HEK293 (cell line): ENCODE measurements at regions not wholly inside any gene's neighbourhood (a gene's known extent, or its start where the extent isn't known, plus 50 kb on each side); places are given as distances from the start of the nearest gene placed in this dataset.

Experiments used
- OSR2 ChIP-seq: fragments of 450-650 bp; formaldehyde crosslinking; IDR thresholded peaks from 2 replicates; pipeline ENCODE4 v1.5.1; 2016; ENCODE audit warnings: missing biosample characterization, missing genetic modification characterization
- ZNF138 ChIP-seq: fragments of 450-650 bp; formaldehyde crosslinking; IDR thresholded peaks from 2 replicates; pipeline ENCODE4 v1.5.1; 2016; ENCODE audit warnings: missing biosample characterization, missing genetic modification characterization, borderline replicate concordance
- ZNF423 ChIP-seq: fragments of 450-650 bp; formaldehyde crosslinking; IDR thresholded peaks from 2 replicates; pipeline ENCODE4 v1.5.1; 2016; ENCODE audit warnings: missing biosample characterization, missing genetic modification characterization
- ZNF776 ChIP-seq: fragments of 450-650 bp; formaldehyde crosslinking; IDR thresholded peaks from 2 replicates; pipeline ENCODE4 v1.5.0; 2017; ENCODE audit warnings: missing biosample characterization, missing genetic modification characterization, borderline replicate concordance
- TF ChIP-seq, protein P1 (sequence below): fragments of 450-650 bp; formaldehyde crosslinking; IDR thresholded peaks from 2 replicates; pipeline ENCODE4 v1.5.1; 2016; ENCODE audit warnings: missing biosample characterization, missing genetic modification characterization
- TF ChIP-seq, protein P2 (sequence below): fragments of 450-650 bp; formaldehyde crosslinking; IDR thresholded peaks from 2 replicates; pipeline ENCODE4 v1.5.1; 2017; ENCODE audit warnings: missing biosample characterization, missing genetic modification characterization
- TF ChIP-seq, protein P3 (sequence below): fragments of 450-650 bp; formaldehyde crosslinking; IDR thresholded peaks from 2 replicates; pipeline ENCODE4 v1.5.1; 2016; ENCODE audit warnings: missing biosample characterization, missing genetic modification characterization
- TF ChIP-seq, protein P4 (sequence below): fragments of 450-650 bp; formaldehyde crosslinking; IDR thresholded peaks from 2 replicates; pipeline ENCODE4 v1.5.1; 2016; ENCODE audit warnings: missing biosample characterization, missing genetic modification characterization
- TF ChIP-seq, protein P5 (sequence below): fragments of 450-650 bp; formaldehyde crosslinking; conservative IDR thresholded peaks from 2 replicates; pipeline ENCODE4 v1.5.1; 2016; ENCODE audit warnings: low read depth, missing biosample characterization, missing genetic modification characterization

DNA sequence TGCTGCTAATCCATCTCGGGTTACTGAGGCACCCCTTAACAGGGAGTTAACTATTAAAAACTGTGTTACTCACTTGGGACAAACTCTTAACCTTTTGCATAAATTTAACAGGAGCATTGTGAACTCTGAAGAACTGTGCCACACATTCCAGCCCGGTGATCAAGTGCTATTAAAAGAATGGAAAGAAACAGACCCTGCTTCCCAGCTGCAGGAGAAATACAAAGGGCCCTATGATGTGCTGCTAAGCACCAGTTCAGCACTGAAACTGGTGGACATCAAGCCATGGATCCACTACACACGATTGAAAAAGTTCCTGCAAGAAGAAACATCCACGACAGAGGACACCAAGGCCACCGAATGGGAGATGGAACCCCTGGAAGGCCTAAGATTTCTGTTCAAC lies 114.7 kb upstream of the PLCL2 start:
- TF ChIP-seq ZNF138 (tag by site-specific recombination) (no peak), ZNF776 (tag by site-specific recombination) (no peak), ZNF423 (tag by site-specific recombination) (no peak), OSR2 (tag by site-specific recombination) (no peak)
- TF ChIP-seq, protein P1, sequence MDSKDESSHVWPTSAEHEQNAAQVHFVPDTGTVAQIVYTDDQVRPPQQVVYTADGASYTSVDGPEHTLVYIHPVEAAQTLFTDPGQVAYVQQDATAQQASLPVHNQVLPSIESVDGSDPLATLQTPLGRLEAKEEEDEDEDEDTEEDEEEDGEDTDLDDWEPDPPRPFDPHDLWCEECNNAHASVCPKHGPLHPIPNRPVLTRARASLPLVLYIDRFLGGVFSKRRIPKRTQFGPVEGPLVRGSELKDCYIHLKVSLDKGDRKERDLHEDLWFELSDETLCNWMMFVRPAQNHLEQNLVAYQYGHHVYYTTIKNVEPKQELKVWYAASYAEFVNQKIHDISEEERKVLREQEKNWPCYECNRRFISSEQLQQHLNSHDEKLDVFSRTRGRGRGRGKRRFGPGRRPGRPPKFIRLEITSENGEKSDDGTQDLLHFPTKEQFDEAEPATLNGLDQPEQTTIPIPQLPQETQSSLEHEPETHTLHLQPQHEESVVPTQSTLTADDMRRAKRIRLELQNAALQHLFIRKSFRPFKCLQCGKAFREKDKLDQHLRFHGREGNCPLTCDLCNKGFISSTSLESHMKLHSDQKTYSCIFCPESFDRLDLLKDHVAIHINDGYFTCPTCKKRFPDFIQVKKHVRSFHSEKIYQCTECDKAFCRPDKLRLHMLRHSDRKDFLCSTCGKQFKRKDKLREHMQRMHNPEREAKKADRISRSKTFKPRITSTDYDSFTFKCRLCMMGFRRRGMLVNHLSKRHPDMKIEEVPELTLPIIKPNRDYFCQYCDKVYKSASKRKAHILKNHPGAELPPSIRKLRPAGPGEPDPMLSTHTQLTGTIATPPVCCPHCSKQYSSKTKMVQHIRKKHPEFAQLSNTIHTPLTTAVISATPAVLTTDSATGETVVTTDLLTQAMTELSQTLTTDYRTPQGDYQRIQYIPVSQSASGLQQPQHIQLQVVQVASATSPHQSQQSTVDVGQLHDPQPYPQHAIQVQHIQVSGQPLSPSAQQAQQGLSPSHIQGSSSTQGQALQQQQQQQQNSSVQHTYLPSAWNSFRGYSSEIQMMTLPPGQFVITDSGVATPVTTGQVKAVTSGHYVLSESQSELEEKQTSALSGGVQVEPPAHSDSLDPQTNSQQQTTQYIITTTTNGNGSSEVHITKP (tag by site-specific recombination): no peak
- TF ChIP-seq, protein P2, sequence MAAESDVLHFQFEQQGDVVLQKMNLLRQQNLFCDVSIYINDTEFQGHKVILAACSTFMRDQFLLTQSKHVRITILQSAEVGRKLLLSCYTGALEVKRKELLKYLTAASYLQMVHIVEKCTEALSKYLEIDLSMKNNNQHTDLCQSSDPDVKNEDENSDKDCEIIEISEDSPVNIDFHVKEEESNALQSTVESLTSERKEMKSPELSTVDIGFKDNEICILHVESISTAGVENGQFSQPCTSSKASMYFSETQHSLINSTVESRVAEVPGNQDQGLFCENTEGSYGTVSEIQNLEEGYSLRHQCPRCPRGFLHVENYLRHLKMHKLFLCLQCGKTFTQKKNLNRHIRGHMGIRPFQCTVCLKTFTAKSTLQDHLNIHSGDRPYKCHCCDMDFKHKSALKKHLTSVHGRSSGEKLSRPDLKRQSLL: no peak
- TF ChIP-seq, protein P3, sequence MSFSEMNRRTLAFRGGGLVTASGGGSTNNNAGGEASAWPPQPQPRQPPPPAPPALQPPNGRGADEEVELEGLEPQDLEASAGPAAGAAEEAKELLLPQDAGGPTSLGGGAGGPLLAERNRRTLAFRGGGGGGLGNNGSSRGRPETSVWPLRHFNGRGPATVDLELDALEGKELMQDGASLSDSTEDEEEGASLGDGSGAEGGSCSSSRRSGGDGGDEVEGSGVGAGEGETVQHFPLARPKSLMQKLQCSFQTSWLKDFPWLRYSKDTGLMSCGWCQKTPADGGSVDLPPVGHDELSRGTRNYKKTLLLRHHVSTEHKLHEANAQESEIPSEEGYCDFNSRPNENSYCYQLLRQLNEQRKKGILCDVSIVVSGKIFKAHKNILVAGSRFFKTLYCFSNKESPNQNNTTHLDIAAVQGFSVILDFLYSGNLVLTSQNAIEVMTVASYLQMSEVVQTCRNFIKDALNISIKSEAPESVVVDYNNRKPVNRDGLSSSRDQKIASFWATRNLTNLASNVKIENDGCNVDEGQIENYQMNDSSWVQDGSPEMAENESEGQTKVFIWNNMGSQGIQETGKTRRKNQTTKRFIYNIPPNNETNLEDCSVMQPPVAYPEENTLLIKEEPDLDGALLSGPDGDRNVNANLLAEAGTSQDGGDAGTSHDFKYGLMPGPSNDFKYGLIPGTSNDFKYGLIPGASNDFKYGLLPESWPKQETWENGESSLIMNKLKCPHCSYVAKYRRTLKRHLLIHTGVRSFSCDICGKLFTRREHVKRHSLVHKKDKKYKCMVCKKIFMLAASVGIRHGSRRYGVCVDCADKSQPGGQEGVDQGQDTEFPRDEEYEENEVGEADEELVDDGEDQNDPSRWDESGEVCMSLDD (tag by site-specific recombination): no peak
- TF ChIP-seq, protein P4, sequence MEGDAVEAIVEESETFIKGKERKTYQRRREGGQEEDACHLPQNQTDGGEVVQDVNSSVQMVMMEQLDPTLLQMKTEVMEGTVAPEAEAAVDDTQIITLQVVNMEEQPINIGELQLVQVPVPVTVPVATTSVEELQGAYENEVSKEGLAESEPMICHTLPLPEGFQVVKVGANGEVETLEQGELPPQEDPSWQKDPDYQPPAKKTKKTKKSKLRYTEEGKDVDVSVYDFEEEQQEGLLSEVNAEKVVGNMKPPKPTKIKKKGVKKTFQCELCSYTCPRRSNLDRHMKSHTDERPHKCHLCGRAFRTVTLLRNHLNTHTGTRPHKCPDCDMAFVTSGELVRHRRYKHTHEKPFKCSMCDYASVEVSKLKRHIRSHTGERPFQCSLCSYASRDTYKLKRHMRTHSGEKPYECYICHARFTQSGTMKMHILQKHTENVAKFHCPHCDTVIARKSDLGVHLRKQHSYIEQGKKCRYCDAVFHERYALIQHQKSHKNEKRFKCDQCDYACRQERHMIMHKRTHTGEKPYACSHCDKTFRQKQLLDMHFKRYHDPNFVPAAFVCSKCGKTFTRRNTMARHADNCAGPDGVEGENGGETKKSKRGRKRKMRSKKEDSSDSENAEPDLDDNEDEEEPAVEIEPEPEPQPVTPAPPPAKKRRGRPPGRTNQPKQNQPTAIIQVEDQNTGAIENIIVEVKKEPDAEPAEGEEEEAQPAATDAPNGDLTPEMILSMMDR (tag by site-specific recombination): no peak
- TF ChIP-seq, protein P5, sequence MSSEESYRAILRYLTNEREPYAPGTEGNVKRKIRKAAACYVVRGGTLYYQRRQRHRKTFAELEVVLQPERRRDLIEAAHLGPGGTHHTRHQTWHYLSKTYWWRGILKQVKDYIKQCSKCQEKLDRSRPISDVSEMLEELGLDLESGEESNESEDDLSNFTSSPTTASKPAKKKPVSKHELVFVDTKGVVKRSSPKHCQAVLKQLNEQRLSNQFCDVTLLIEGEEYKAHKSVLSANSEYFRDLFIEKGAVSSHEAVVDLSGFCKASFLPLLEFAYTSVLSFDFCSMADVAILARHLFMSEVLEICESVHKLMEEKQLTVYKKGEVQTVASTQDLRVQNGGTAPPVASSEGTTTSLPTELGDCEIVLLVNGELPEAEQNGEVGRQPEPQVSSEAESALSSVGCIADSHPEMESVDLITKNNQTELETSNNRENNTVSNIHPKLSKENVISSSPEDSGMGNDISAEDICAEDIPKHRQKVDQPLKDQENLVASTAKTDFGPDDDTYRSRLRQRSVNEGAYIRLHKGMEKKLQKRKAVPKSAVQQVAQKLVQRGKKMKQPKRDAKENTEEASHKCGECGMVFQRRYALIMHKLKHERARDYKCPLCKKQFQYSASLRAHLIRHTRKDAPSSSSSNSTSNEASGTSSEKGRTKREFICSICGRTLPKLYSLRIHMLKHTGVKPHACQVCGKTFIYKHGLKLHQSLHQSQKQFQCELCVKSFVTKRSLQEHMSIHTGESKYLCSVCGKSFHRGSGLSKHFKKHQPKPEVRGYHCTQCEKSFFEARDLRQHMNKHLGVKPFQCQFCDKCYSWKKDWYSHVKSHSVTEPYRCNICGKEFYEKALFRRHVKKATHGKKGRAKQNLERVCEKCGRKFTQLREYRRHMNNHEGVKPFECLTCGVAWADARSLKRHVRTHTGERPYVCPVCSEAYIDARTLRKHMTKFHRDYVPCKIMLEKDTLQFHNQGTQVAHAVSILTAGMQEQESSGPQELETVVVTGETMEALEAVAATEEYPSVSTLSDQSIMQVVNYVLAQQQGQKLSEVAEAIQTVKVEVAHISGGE: no peak
